Endothelial cell of umbilical vein (primary cell): ENCODE measurements at regions not wholly inside any gene's neighbourhood (a gene's known extent, or its start where the extent isn't known, plus 50 kb on each side); places are given as distances from the start of the nearest gene placed in this dataset.

Source experiments
- BruUV-seq: library from RNA; stranded (reverse); fragments of 400-500 nt; replicated peaks from 2 replicates; lab custom pipeline; 2021; lab: Mats Ljungman, UMichigan
- CTCF ChIA-PET: fragments of 300-600, 350-600 bp; sonication (Branson Sonifier 250); formaldehyde crosslinking; loops from one replicate; lab custom pipeline; 2021; ENCODE audit warnings: antibody characterized with exemption, inconsistent platforms; lab: Charles Lee
- POLR2A ChIA-PET: fragments of 300-600, 350-600 bp; sonication (Branson Sonifier 250); formaldehyde crosslinking; loops from one replicate; lab custom pipeline; 2021; ENCODE audit warnings: antibody characterized with exemption, inconsistent platforms; lab: Charles Lee
- DNase-seq: peaks from one replicate; pipeline ENCODE4 v3.0.0-alpha.2; 2011; ENCODE audit warnings: low read depth, low spot score
- FAIRE-seq: peaks from 2 replicates; lab custom pipeline; 2011; peaks lifted over from hg19 to GRCh38; lab: Jason Lieb, UNC
- H2AFZ ChIP-seq: 2 replicates; pipeline ENCODE4 v1.6.0; 2012; ENCODE audit warnings: low read depth, low read length, control low read depth, inconsistent platforms
- H3K27ac ChIP-seq: 2 replicates; pipeline ENCODE4 v1.5.1; 2011; ENCODE audit warnings: low read depth, mild to moderate bottlenecking, control low read depth, low read length, moderate library complexity; ENCODE audit not compliant: insufficient read depth
- H3K27me3 ChIP-seq, 2 experiments: 2 replicates each; pipeline versions ENCODE4 v1.6.0 to v1.6.1; 2011; ENCODE audit warnings: low read length in 2 of 2, mixed read lengths in 1 of 2; ENCODE audit not compliant: control insufficient read depth in 2 of 2, insufficient read depth in 2 of 2
- H3K36me3 ChIP-seq, 2 experiments: 2 replicates in 1 of 2; 3 replicates in 1 of 2; pipeline ENCODE4 v1.5.1; 2011; ENCODE audit warnings: low read length in 2 of 2, mild to moderate bottlenecking in 1 of 2, moderate library complexity in 1 of 2; ENCODE audit not compliant: control insufficient read depth in 2 of 2, insufficient read depth in 2 of 2; ENCODE audit errors: extremely low read depth in 1 of 2
- H3K4me1 ChIP-seq: 3 replicates; pipeline ENCODE4 v1.5.1; 2011; ENCODE audit warnings: mild to moderate bottlenecking, low read length; ENCODE audit not compliant: control insufficient read depth, insufficient read depth; ENCODE audit errors: extremely low read depth
- H3K4me2 ChIP-seq: 2 replicates; pipeline ENCODE4 v1.6.1; 2011; ENCODE audit warnings: low read length, control low read depth, mixed read lengths; ENCODE audit not compliant: insufficient read depth
- H3K4me3 ChIP-seq, 3 experiments: fragments of 200-600 bp in 1 of 3; sonication (generic), shearing (Covaris generic) in 1 of 3; replicated peaks in 1 of 3; 2 replicates each; pipeline ENCODE4 v1.5.1; 2011 to 2016; ENCODE audit warnings: control low read depth in 3 of 3, low read length in 3 of 3, mild to moderate bottlenecking in 2 of 3, inconsistent platforms in 1 of 3, low read depth in 1 of 3, moderate library complexity in 1 of 3; ENCODE audit not compliant: insufficient read depth in 1 of 3
- H3K79me2 ChIP-seq: 2 replicates; pipeline ENCODE4 v1.6.0; 2012; ENCODE audit warnings: low read length, inconsistent platforms; ENCODE audit not compliant: control insufficient read depth, insufficient read depth
- H3K9ac ChIP-seq: replicated peaks from 2 replicates; pipeline ENCODE3; 2011; ENCODE audit warnings: low read length, control low read depth; ENCODE audit not compliant: insufficient read depth; ENCODE audit errors: extremely low read depth
- H3K9me1 ChIP-seq: replicated peaks from 3 replicates; pipeline ENCODE4 v1.6.0; 2011; ENCODE audit warnings: mild to moderate bottlenecking, low read length; ENCODE audit not compliant: control insufficient read depth, insufficient read depth; ENCODE audit errors: extremely low read depth
- H3K9me3 ChIP-seq: replicated peaks from 2 replicates; pipeline ENCODE4 v1.5.1; 2012; ENCODE audit warnings: low read length, inconsistent platforms; ENCODE audit not compliant: control insufficient read depth, insufficient read depth
- H4K20me1 ChIP-seq: replicated peaks from 2 replicates; pipeline ENCODE3; 2011; ENCODE audit warnings: mild to moderate bottlenecking, low read length; ENCODE audit not compliant: control insufficient read depth, insufficient read depth; ENCODE audit errors: extremely low read depth
- CTCF ChIP-seq, 2 donors: IDR thresholded peaks; 1 replicate in 1 of 2; 2 replicates in 1 of 2; pipeline ENCODE4 v1.5.1; 2011; ENCODE audit warnings: low read length in 2 of 2, mild to moderate bottlenecking in 2 of 2, moderate library complexity in 2 of 2, control low read depth in 1 of 2, inconsistent platforms in 1 of 2, low read depth in 1 of 2; ENCODE audit not compliant: insufficient read depth in 1 of 2; ENCODE audit errors: extremely low read depth in 1 of 2
- EZH2 ChIP-seq: IDR thresholded peaks from 2 replicates; pipeline ENCODE4 v1.6.1; 2012; ENCODE audit warnings: borderline replicate concordance, low read depth, mild to moderate bottlenecking, moderate library complexity, low read length, inconsistent platforms; ENCODE audit not compliant: severe bottlenecking
- FOS ChIP-seq: IDR thresholded peaks from 2 replicates; pipeline ENCODE4 v1.6.1; 2011; ENCODE audit warnings: mild to moderate bottlenecking, low read length, moderate library complexity, borderline replicate concordance; ENCODE audit not compliant: insufficient read depth
- GATA2 ChIP-seq: IDR thresholded peaks from 2 replicates; pipeline ENCODE4 v1.7.0; 2011; ENCODE audit warnings: low read depth, mild to moderate bottlenecking, moderate library complexity, mixed read lengths, low read length; ENCODE audit not compliant: insufficient read length, insufficient read depth
- JUN ChIP-seq: IDR thresholded peaks from 2 replicates; pipeline ENCODE4 v1.6.1; 2011; ENCODE audit warnings: borderline replicate concordance, low read depth; ENCODE audit not compliant: insufficient read length, insufficient read depth
- MAX ChIP-seq: IDR thresholded peaks from 2 replicates; pipeline ENCODE4 v1.6.1; 2011; ENCODE audit not compliant: insufficient read depth, insufficient read length
- MYC ChIP-seq: IDR thresholded peaks from one replicate; pipeline ENCODE4 v1.6.1; 2011; ENCODE audit warnings: mild to moderate bottlenecking, low read depth, low read length
- POLR2A ChIP-seq: IDR thresholded peaks from 2 replicates; pipeline ENCODE4 v1.6.1; 2012; ENCODE audit warnings: low read depth, mild to moderate bottlenecking, control low read depth, low read length
- POLR2AphosphoS5 ChIP-seq: IDR thresholded peaks from 2 replicates; pipeline ENCODE4 v1.6.1; 2012; ENCODE audit warnings: low read depth, mild to moderate bottlenecking, control low read depth, low read length, moderate library complexity; ENCODE audit not compliant: insufficient read depth
- dilution Hi-C: fragments of 300-500 bp; cut with MboI; formaldehyde crosslinking; loops from one replicate; pipeline ENCODE4 v1.15.0; 2019; ENCODE audit warnings: low sequenced_read_pairs; ENCODE audit not compliant: extremely low pct_ligation_motif_present
- intact Hi-C: fragments of 100-400 bp; cut with micrococcal nuclease; formaldehyde crosslinking; loops from one replicate; pipeline ENCODE4 v1.10.0; 2022

- H2AFZ ChIP-seq, result no peak overlapping the region
- no TSS peak for BruUV-seq
- no peaks in the 10 kb centered on the region for H3K9me1 ChIP-seq
- no peaks in the 10 kb centered on the region for H3K79me2 ChIP-seq
- no peak overlapping the region for H3K4me2 ChIP-seq
- no peaks in the 10 kb centered on the region for H4K20me1 ChIP-seq
- no peak overlapping the region for H3K27ac ChIP-seq
- no peaks in the 10 kb centered on the region for H3K36me3 ChIP-seq
- peaks cover 7% of the 10 kb centered on the region for H3K4me1 ChIP-seq
- intact Hi-C loops (no loop called here), dilution Hi-C loops (no loop called here)
- no peaks in the 10 kb centered on the region for H3K9me3 ChIP-seq
- CTCF ChIA-PET, result no interaction called here
- DNase-seq (no peak), FAIRE-seq (no peak)
- POLR2A ChIA-PET, result no interaction called here
- no peak overlapping the region for H3K4me3 ChIP-seq
- peaks cover 3 to 5% of the 10 kb centered on the region in 2 experiments for H3K27me3 ChIP-seq
- no peak overlapping the region for H3K9ac ChIP-seq
- no peak for TF ChIP-seq JUN
- no peak for TF ChIP-seq MAX
- TF ChIP-seq EZH2, result no peak
- no peak for TF ChIP-seq FOS
- TF ChIP-seq CTCF (IDR thresholded peaks at IDR 0.05; ENCODE audit: extremely low read depth in 1 of 2, insufficient read depth in 1 of 2, low read depth in 1 of 2, low read length in 2 of 2), result no peak
- TF ChIP-seq GATA2, result no peak
- no peak for TF ChIP-seq MYC
- TF ChIP-seq POLR2A, result no peak
- no peak for TF ChIP-seq POLR2AphosphoS5
These were observed 153.3 kb upstream of the PLEKHG7 start for GRCh38 chr12:92549516-92549915.
